ENCODE measurements at regions not wholly inside any gene's neighbourhood (a gene's known extent, or its start where the extent isn't known, plus 50 kb on each side); places are given as distances from the start of the nearest gene placed in this dataset.

GRCh38 chr14:65252482-65253255 lies 150.4 kb upstream of the MAX start:
- TF ChIP-seq CTCF (optimal IDR thresholded peaks at IDR 0.05 in 1 of 3, IDR thresholded peaks at IDR 0.05 in 1 of 3, conservative IDR thresholded peaks at IDR 0.05 in 1 of 3; ENCODE audit: extremely low read depth in 1 of 3, insufficient read depth in 2 of 3, low read length in 3 of 3) (no peak), EZH2 (IDR thresholded peaks at IDR 0.05; ENCODE audit: low read length) (no peak)

Data from keratinocyte (primary cell).